ENCODE measurements at regions not wholly inside any gene's neighbourhood (a gene's known extent, or its start where the extent isn't known, plus 50 kb on each side); places are given as distances from the start of the nearest gene placed in this dataset.

GRCh38 chr2:6052649-6053048 is 360.5 kb downstream of the SOX11 start:
- H3K4me1 Mint-ChIP-seq, result peaks cover 0 to 2% (median 0%) of the 10 kb centered on the region in 7 donors
- Histone ChIP-seq H3K4me1 (ENCODE audit: control insufficient read depth in 2 of 2, insufficient read depth in 2 of 2, low read length in 2 of 2) (no peaks in the 10 kb centered on the region), H3K4me3 (ENCODE audit: low read length) (no peak overlapping the region), H3K9me3 (ENCODE audit: control insufficient read depth in 2 of 3, low read length in 3 of 3) (no peaks in the 10 kb centered on the region), H3K36me3 (ENCODE audit: control insufficient read depth in 2 of 3, insufficient read depth in 3 of 3, low read length in 3 of 3) (no peaks in the 10 kb centered on the region), H3K27ac (ENCODE audit: low read depth, low read length) (no peak overlapping the region), H3K27me3 (ENCODE audit: control insufficient read depth in 2 of 2, insufficient read depth in 2 of 2, low read length in 2 of 2) (no peaks in the 10 kb centered on the region)
- DNase-seq (no peak), ATAC-seq (no peak)
- H3K9me3 Mint-ChIP-seq, result peaks cover 0 to 24% (median 6%) of the 10 kb centered on the region in 11 donors
- ChIA-PET CTCF (no interaction called here), POLR2A (no interaction called here)
- no peaks in the 10 kb centered on the region for H3K27me3 Mint-ChIP-seq
- intact Hi-C loops (cut with micrococcal nuclease), result no loop called here
- H3K4me3 Mint-ChIP-seq, result no peak overlapping the region
- no peak overlapping the region for H3K27ac Mint-ChIP-seq
- no peaks in the 10 kb centered on the region for H3K36me3 Mint-ChIP-seq

- no peaks in the 10 kb centered on the region for H3K27me3 Mint-ChIP-seq
- no peak for DNase-seq
- POLR2A ChIA-PET, result no interaction called here
Measured at GRCh38 chr2:6053743-6054142, 361.6 kb downstream of the SOX11 start.

GRCh38 chr2:6054161-6054671 is 362.0 kb downstream of the SOX11 start:
- no peak for DNase-seq
- POLR2A ChIA-PET, result no interaction called here
- CTCF ChIA-PET, result no interaction called here
- peaks cover 0 to 2% (median 0%) of the 10 kb centered on the region in 7 donors for H3K4me1 Mint-ChIP-seq
- H3K4me3 Mint-ChIP-seq, result no peak overlapping the region
- H3K27me3 Mint-ChIP-seq, result no peaks in the 10 kb centered on the region
- intact Hi-C loops (cut with micrococcal nuclease), result no loop called here
- no peaks in the 10 kb centered on the region for H3K36me3 Mint-ChIP-seq
- no peaks in the 10 kb centered on the region for H3K36me3 ChIP-seq (ENCODE audit: control insufficient read depth in 2 of 3, insufficient read depth in 3 of 3, low read length in 3 of 3)
- no peak overlapping the region for H3K4me3 ChIP-seq (ENCODE audit: low read length)
- peaks cover 0 to 15% (median 5%) of the 10 kb centered on the region in 11 donors for H3K9me3 Mint-ChIP-seq
- no peaks in the 10 kb centered on the region for H3K9me3 ChIP-seq (ENCODE audit: control insufficient read depth in 2 of 3, low read length in 3 of 3)
- no peak overlapping the region for H3K27ac Mint-ChIP-seq
- no peaks in the 10 kb centered on the region for H3K27me3 ChIP-seq (ENCODE audit: control insufficient read depth in 2 of 2, insufficient read depth in 2 of 2, low read length in 2 of 2)
- ATAC-seq, result no peak
- no peak overlapping the region for H3K27ac ChIP-seq (ENCODE audit: low read depth, low read length)
- no peaks in the 10 kb centered on the region for H3K4me1 ChIP-seq (ENCODE audit: control insufficient read depth in 2 of 2, insufficient read depth in 2 of 2, low read length in 2 of 2)

More at GRCh38 chr2:6053743-6054142, 361.6 kb downstream of the SOX11 start:
- Histone ChIP-seq H3K27ac (ENCODE audit: low read depth, low read length) (no peak overlapping the region), H3K4me1 (ENCODE audit: control insufficient read depth in 2 of 2, insufficient read depth in 2 of 2, low read length in 2 of 2) (no peaks in the 10 kb centered on the region), H3K36me3 (ENCODE audit: control insufficient read depth in 2 of 3, insufficient read depth in 3 of 3, low read length in 3 of 3) (no peaks in the 10 kb centered on the region), H3K27me3 (ENCODE audit: control insufficient read depth in 2 of 2, insufficient read depth in 2 of 2, low read length in 2 of 2) (no peaks in the 10 kb centered on the region), H3K4me3 (ENCODE audit: low read length) (no peak overlapping the region), H3K9me3 (ENCODE audit: control insufficient read depth in 2 of 3, low read length in 3 of 3) (no peaks in the 10 kb centered on the region)
- Mint-ChIP-seq H3K4me1 (peaks cover 0 to 2% (median 0%) of the 10 kb centered on the region in 7 donors), H3K27ac (no peak overlapping the region), H3K9me3 (peaks cover 0 to 17% (median 5%) of the 10 kb centered on the region in 11 donors), H3K4me3 (no peak overlapping the region), H3K36me3 (no peaks in the 10 kb centered on the region)
- CTCF ChIA-PET, result no interaction called here
- ATAC-seq, result no peak
- intact Hi-C loops (cut with micrococcal nuclease), result no loop called here

DNA sequence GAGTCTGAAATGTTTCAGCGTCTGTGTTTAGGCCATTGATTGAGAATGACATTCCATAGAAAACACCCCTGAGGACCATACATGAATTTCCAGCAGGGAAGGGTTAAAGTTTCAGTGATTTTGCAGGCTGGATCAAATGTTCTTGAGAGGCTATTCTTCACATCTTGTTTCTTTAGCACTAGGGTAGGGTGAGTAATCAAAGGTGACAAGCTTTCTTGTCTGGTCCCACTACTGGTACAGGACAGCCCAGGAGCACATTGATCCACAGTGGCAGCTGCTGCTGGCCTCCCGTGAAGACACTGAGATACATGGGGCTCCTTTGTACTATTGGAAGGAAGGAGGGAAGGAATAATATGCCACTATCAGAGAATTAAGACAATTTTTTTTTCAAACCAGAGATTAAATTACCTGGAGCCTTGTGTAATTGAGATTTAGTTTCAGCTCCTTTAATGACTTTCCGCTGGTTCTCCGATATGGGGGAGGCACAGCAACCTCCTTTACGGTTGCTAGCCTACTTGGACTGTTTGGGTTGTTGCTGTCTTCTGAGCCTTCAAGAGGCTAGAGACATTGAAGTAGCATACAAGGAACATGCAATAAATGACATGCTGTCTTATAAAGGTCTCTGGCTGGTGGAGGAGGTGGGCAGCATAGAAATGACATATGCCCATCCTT is 368.9 kb downstream of the SOX11 start:
- DNase-seq (no peak), ATAC-seq (no peak)
- Mint-ChIP-seq H3K27ac (no peak overlapping the region), H3K36me3 (no peaks in the 10 kb centered on the region), H3K9me3 (peaks cover 0 to 9% (median 0%) of the 10 kb centered on the region in 11 donors), H3K27me3 (peaks cover 0 to 4% (median 0%) of the 10 kb centered on the region in 5 donors), H3K4me1 (peaks cover 0 to 2% (median 0%) of the 10 kb centered on the region in 7 donors), H3K4me3 (no peak overlapping the region)
- Histone ChIP-seq H3K36me3 (ENCODE audit: control insufficient read depth in 2 of 3, insufficient read depth in 3 of 3, low read length in 3 of 3) (no peaks in the 10 kb centered on the region), H3K4me3 (ENCODE audit: low read length) (no peak overlapping the region), H3K27me3 (ENCODE audit: control insufficient read depth in 2 of 2, insufficient read depth in 2 of 2, low read length in 2 of 2) (no peaks in the 10 kb centered on the region), H3K27ac (ENCODE audit: low read depth, low read length) (no peak overlapping the region), H3K4me1 (ENCODE audit: control insufficient read depth in 2 of 2, insufficient read depth in 2 of 2, low read length in 2 of 2) (no peaks in the 10 kb centered on the region), H3K9me3 (ENCODE audit: control insufficient read depth in 2 of 3, low read length in 3 of 3) (no peaks in the 10 kb centered on the region)
- intact Hi-C loops (cut with micrococcal nuclease), result no loop called here
- CTCF ChIA-PET, result no interaction called here
- POLR2A ChIA-PET, result no interaction called here

- ChIA-PET POLR2A (interaction anchor here (0.6 kb wide), 1 partner anchor 11 kb away, joined by 3 read pairs; no protein-coding TSS in a partner anchor), CTCF (no interaction called here)
- H3K36me3 ChIP-seq (ENCODE audit: control insufficient read depth in 2 of 3, insufficient read depth in 3 of 3, low read length in 3 of 3), result no peaks in the 10 kb centered on the region
- ATAC-seq (no peak), DNase-seq (no peak)
- intact Hi-C loops (cut with micrococcal nuclease), result no loop called here
- Mint-ChIP-seq H3K36me3 (no peaks in the 10 kb centered on the region), H3K27ac (no peak overlapping the region), H3K9me3 (peaks cover 0 to 5% (median 0%) of the 10 kb centered on the region in 11 donors), H3K4me1 (no peaks in the 10 kb centered on the region), H3K4me3 (no peak overlapping the region), H3K27me3 (peaks cover 0 to 7% (median 0%) of the 10 kb centered on the region in 5 donors)
- no peak overlapping the region for H3K27ac ChIP-seq (ENCODE audit: low read depth, low read length)
- H3K4me3 ChIP-seq (ENCODE audit: low read length), result no peak overlapping the region
- H3K4me1 ChIP-seq (ENCODE audit: control insufficient read depth in 2 of 2, insufficient read depth in 2 of 2, low read length in 2 of 2), result no peaks in the 10 kb centered on the region
- no peaks in the 10 kb centered on the region for H3K27me3 ChIP-seq (ENCODE audit: control insufficient read depth in 2 of 2, insufficient read depth in 2 of 2, low read length in 2 of 2)
- no peaks in the 10 kb centered on the region for H3K9me3 ChIP-seq (ENCODE audit: control insufficient read depth in 2 of 3, low read length in 3 of 3)
Measured at GRCh38 chr2:6064757-6065156, 372.6 kb downstream of the SOX11 start.

GRCh38 chr2:6065703-6066102 is 373.5 kb downstream of the SOX11 start:
- Mint-ChIP-seq H3K9me3 (peaks cover 0 to 4% (median 0%) of the 10 kb centered on the region in 11 donors), H3K27me3 (peaks cover 0 to 7% (median 0%) of the 10 kb centered on the region in 5 donors), H3K4me3 (no peak overlapping the region), H3K27ac (no peak overlapping the region), H3K4me1 (no peaks in the 10 kb centered on the region), H3K36me3 (no peaks in the 10 kb centered on the region)
- intact Hi-C loops (cut with micrococcal nuclease), result no loop called here
- CTCF ChIA-PET, result no interaction called here
- Histone ChIP-seq H3K9me3 (ENCODE audit: control insufficient read depth in 2 of 3, low read length in 3 of 3) (no peaks in the 10 kb centered on the region), H3K27me3 (ENCODE audit: control insufficient read depth in 2 of 2, insufficient read depth in 2 of 2, low read length in 2 of 2) (no peaks in the 10 kb centered on the region), H3K36me3 (ENCODE audit: control insufficient read depth in 2 of 3, insufficient read depth in 3 of 3, low read length in 3 of 3) (no peaks in the 10 kb centered on the region), H3K4me3 (ENCODE audit: low read length) (no peak overlapping the region), H3K27ac (ENCODE audit: low read depth, low read length) (no peak overlapping the region), H3K4me1 (ENCODE audit: control insufficient read depth in 2 of 2, insufficient read depth in 2 of 2, low read length in 2 of 2) (no peaks in the 10 kb centered on the region)
- DNase-seq, result no peak
- ATAC-seq, result no peak
- POLR2A ChIA-PET, result no interaction called here

DNA sequence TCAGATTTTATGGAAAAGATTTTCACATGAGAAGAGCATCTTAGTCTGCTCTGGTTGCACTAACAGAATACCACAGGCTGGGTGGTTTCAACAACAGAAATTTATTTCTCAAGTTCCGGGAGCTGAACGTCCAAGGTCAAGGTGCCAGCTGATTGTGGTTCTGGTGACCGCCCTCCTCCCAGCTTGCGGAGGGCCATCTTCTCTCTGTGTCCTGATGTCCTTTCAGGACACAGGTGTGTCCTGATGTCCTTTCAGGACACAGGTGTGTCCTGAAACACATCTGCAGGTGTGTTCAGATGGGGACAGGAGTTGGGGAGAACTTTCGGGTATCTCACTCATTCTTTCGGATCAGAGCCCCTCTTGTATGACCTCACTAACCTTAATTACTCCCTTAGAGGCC is 374.9 kb downstream of the SOX11 start:
- no peak overlapping the region for H3K4me3 ChIP-seq (ENCODE audit: low read length)
- no peaks in the 10 kb centered on the region for H3K36me3 ChIP-seq (ENCODE audit: control insufficient read depth in 2 of 3, insufficient read depth in 3 of 3, low read length in 3 of 3)
- Mint-ChIP-seq H3K36me3 (no peaks in the 10 kb centered on the region), H3K9me3 (peaks cover 0 to 3% (median 0%) of the 10 kb centered on the region in 11 donors), H3K4me3 (no peak overlapping the region), H3K27ac (no peak overlapping the region), H3K27me3 (peaks cover 0 to 4% (median 0%) of the 10 kb centered on the region in 5 donors), H3K4me1 (no peaks in the 10 kb centered on the region)
- H3K27ac ChIP-seq (ENCODE audit: low read depth, low read length), result no peak overlapping the region
- ATAC-seq, result no peak
- H3K27me3 ChIP-seq (ENCODE audit: control insufficient read depth in 2 of 2, insufficient read depth in 2 of 2, low read length in 2 of 2), result no peaks in the 10 kb centered on the region
- no peaks in the 10 kb centered on the region for H3K4me1 ChIP-seq (ENCODE audit: control insufficient read depth in 2 of 2, insufficient read depth in 2 of 2, low read length in 2 of 2)
- no peak for DNase-seq
- POLR2A ChIA-PET, result no interaction called here
- H3K9me3 ChIP-seq (ENCODE audit: control insufficient read depth in 2 of 3, low read length in 3 of 3), result no peaks in the 10 kb centered on the region
- CTCF ChIA-PET, result no interaction called here
- intact Hi-C loops (cut with micrococcal nuclease), result no loop called here
